GM23338 (cell line): ENCODE measurements at regions not wholly inside any gene's neighbourhood (a gene's known extent, or its start where the extent isn't known, plus 50 kb on each side); places are given as distances from the start of the nearest gene placed in this dataset.

Source experiments
- EZH2phosphoT487 ChIP-seq: fragments of 200-600 bp; sonication (generic); IDR thresholded peaks from one replicate; pipeline ENCODE4 v1.8.1; 2018; ENCODE audit warnings: antibody characterized with exemption; ENCODE audit not compliant: unreplicated experiment
- POLR2AphosphoS5 ChIP-seq: IDR thresholded peaks from 2 replicates; pipeline ENCODE4 v1.6.1; 2016; ENCODE audit warnings: antibody characterized with exemption, low read depth

DNA sequence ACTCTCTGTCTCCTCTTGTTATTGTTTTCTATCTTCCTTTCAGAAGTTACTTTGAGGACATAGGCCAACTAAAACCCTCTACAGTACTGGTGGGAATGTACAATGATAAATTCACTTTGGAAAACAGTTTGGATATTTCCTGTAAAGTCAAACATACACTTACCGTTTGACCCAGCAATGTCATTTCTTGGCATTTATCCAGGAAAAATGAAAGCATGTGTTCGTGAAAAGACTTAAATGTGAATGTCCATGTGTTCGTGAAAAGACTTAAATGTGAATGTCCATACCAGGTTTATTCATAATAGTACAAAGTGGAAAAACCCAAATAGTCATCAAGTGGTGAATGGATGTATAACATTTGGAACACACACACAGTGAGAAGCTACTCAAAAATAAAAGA lies 361.5 kb upstream of the DPH6 start:
- TF ChIP-seq POLR2AphosphoS5 (no peak), EZH2phosphoT487 (no peak)
